GM12872 (cell line): ENCODE measurements at regions not wholly inside any gene's neighbourhood (a gene's known extent, or its start where the extent isn't known, plus 50 kb on each side); places are given as distances from the start of the nearest gene placed in this dataset.

Source experiments
- TF ChIP-seq, protein P1 (sequence below): IDR thresholded peaks from 3 replicates; pipeline ENCODE4 v1.5.1; 2011; ENCODE audit warnings: low read depth, mild to moderate bottlenecking, low read length, moderate library complexity; ENCODE audit not compliant: insufficient read depth

GRCh38 chr3:102106416-102107097 is 257.2 kb downstream of the NFKBIZ start:
- TF ChIP-seq, protein P1, sequence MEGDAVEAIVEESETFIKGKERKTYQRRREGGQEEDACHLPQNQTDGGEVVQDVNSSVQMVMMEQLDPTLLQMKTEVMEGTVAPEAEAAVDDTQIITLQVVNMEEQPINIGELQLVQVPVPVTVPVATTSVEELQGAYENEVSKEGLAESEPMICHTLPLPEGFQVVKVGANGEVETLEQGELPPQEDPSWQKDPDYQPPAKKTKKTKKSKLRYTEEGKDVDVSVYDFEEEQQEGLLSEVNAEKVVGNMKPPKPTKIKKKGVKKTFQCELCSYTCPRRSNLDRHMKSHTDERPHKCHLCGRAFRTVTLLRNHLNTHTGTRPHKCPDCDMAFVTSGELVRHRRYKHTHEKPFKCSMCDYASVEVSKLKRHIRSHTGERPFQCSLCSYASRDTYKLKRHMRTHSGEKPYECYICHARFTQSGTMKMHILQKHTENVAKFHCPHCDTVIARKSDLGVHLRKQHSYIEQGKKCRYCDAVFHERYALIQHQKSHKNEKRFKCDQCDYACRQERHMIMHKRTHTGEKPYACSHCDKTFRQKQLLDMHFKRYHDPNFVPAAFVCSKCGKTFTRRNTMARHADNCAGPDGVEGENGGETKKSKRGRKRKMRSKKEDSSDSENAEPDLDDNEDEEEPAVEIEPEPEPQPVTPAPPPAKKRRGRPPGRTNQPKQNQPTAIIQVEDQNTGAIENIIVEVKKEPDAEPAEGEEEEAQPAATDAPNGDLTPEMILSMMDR, result no peak

GRCh38 chr3:102112704-102113230 is 263.5 kb downstream of the NFKBIZ start:
- TF ChIP-seq, protein P1, result no peak

GRCh38 chr3:102113421-102114041 is 264.2 kb downstream of the NFKBIZ start:
- TF ChIP-seq, protein P1, result no peak

GRCh38 chr3:102114264-102114979 is 265.1 kb downstream of the NFKBIZ start:
- TF ChIP-seq, protein P1, result no peak

GRCh38 chr3:102122527-102122926 is 273.2 kb downstream of the NFKBIZ start:
- TF ChIP-seq, protein P1, result no peak

DNA sequence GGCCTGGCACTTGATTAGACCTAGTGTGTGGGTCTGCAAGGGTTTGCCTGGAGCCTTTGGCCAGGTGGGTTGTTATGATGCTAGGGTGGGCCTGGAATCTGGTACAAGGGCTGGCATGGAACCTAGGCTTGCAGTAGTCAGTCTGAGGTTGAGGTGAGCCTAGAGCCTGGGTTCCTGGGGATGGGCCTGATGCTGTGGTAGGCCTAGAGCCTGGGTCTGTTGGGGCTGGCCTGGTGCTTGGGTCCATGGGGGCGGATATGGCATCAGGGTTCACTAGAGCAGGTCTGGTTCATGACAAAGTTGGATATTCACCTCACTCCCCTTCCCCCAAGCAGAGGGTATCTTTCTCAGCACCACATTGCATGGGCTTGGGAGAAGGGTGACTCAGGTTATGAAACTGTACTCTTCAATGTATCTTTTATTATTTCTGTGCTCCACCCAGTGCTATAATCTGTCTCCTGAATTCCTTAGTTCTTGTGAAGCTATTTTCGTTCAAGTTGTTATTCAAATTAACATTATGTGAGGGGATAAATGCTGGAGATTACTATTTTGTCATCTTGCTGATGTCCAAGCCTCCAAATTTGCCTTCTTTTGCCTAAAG is 274.4 kb downstream of the NFKBIZ start:
- TF ChIP-seq, protein P1, result no peak

DNA sequence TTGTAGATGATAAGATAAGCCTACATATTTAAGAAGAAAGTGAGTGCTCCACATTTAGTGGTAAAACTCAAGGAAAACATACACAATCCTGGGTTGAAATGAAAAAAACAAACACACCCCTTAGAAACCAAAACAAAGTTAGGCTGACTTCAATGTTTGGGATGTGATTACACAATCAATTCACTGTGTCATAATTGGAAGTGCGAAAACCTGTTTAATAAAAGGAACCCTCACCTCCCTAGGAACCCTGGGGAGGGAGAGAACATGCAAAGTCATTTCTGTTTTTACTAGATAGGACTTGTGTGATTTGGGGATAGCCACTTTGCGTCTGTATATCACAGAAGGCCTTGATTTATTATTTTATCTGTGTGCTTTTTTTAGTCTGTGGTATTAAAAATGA is 275.0 kb downstream of the NFKBIZ start:
- TF ChIP-seq, protein P1, result no peak
